Keratinocyte (primary cell): ENCODE measurements at regions not wholly inside any gene's neighbourhood (a gene's known extent, or its start where the extent isn't known, plus 50 kb on each side); places are given as distances from the start of the nearest gene placed in this dataset.

Experiments
- DNase-seq: peaks from one replicate; pipeline ENCODE4 v3.0.0-alpha.2; 2011; ENCODE audit warnings: low read depth, missing footprints, low spot score
- FAIRE-seq: peaks from 2 replicates; lab custom pipeline; 2011; peaks lifted over from hg19 to GRCh38; lab: Jason Lieb, UNC
- H2AFZ ChIP-seq: 2 replicates; pipeline ENCODE4 v1.6.0; 2012; ENCODE audit warnings: low read length, control low read depth, inconsistent platforms; ENCODE audit not compliant: control insufficient read depth
- H3K27ac ChIP-seq: 2 replicates; pipeline ENCODE4 v1.5.1; 2011; ENCODE audit warnings: low read length; ENCODE audit not compliant: control insufficient read depth, insufficient read depth
- H3K27me3 ChIP-seq: 3 replicates; pipeline ENCODE4 v1.6.0; 2011; ENCODE audit warnings: low read length; ENCODE audit not compliant: control insufficient read depth, insufficient read depth; ENCODE audit errors: extremely low read depth
- H3K36me3 ChIP-seq, 2 experiments: 2 replicates in 1 of 2; 3 replicates in 1 of 2; pipeline ENCODE4 v1.5.1; 2011; ENCODE audit warnings: low read length in 2 of 2, mild to moderate bottlenecking in 1 of 2; ENCODE audit not compliant: control insufficient read depth in 2 of 2, insufficient read depth in 2 of 2; ENCODE audit errors: extremely low read depth in 1 of 2
- H3K4me1 ChIP-seq: 3 replicates; pipeline ENCODE4 v1.5.1; 2011; ENCODE audit warnings: low read length; ENCODE audit not compliant: control insufficient read depth, insufficient read depth; ENCODE audit errors: extremely low read depth
- H3K4me2 ChIP-seq: 3 replicates; pipeline ENCODE4 v1.6.0; 2011; ENCODE audit warnings: low read depth, low read length; ENCODE audit not compliant: control insufficient read depth, insufficient read depth; ENCODE audit errors: extremely low read depth
- H3K4me3 ChIP-seq, 3 experiments: fragments of 200-600 bp in 1 of 3; sonication (generic) in 1 of 3; 2 replicates in 2 of 3; 3 replicates in 1 of 3; pipeline ENCODE4 v1.5.1; 2011 to 2016; ENCODE audit warnings: low read length in 3 of 3, mild to moderate bottlenecking in 3 of 3, control low read depth in 2 of 3, inconsistent platforms in 1 of 3, low read depth in 1 of 3, mixed read lengths in 1 of 3, mixed run types in 1 of 3, moderate library complexity in 1 of 3; ENCODE audit not compliant: control insufficient read depth in 2 of 3, insufficient read depth in 2 of 3; ENCODE audit errors: extremely low read depth in 1 of 3
- H3K79me2 ChIP-seq: 2 replicates; pipeline ENCODE4 v1.6.0; 2012; ENCODE audit warnings: low read length; ENCODE audit not compliant: control insufficient read depth, insufficient read depth
- H3K9ac ChIP-seq: 3 replicates; pipeline ENCODE4 v1.6.0; 2011; ENCODE audit warnings: low read length; ENCODE audit not compliant: control insufficient read depth, insufficient read depth; ENCODE audit errors: extremely low read depth
- H3K9me1 ChIP-seq: 3 replicates; pipeline ENCODE4 v1.6.0; 2011; ENCODE audit warnings: low read length; ENCODE audit not compliant: control insufficient read depth, insufficient read depth; ENCODE audit errors: extremely low read depth
- H3K9me3 ChIP-seq: 2 replicates; pipeline ENCODE4 v1.5.1; 2012; ENCODE audit warnings: low read depth, low read length; ENCODE audit not compliant: control insufficient read depth
- H4K20me1 ChIP-seq: 3 replicates; pipeline ENCODE4 v1.6.0; 2011; ENCODE audit warnings: low read length; ENCODE audit not compliant: control insufficient read depth, insufficient read depth; ENCODE audit errors: extremely low read depth
- EZH2 ChIP-seq: IDR thresholded peaks from one replicate; pipeline ENCODE4 v1.6.1; 2012; ENCODE audit warnings: inconsistent platforms, mild to moderate bottlenecking, low read length, moderate library complexity
- dilution Hi-C: fragments of 300-500 bp; cut with MboI; formaldehyde crosslinking; loops from one replicate; pipeline ENCODE4 v1.7.0; 2020; ENCODE audit warnings: low sequenced_read_pairs; ENCODE audit not compliant: extremely low pct_ligation_motif_present
- TF ChIP-seq, protein P1 (sequence below), 3 experiments: IDR thresholded peaks in 1 of 3; conservative IDR thresholded peaks in 1 of 3; optimal IDR thresholded peaks in 1 of 3; 2 replicates in 2 of 3; 3 replicates in 1 of 3; pipeline versions ENCODE3 to v1.5.1; 2011; ENCODE audit warnings: low read length in 3 of 3, mild to moderate bottlenecking in 3 of 3, moderate library complexity in 2 of 3, control low read depth in 1 of 3, inconsistent platforms in 1 of 3; ENCODE audit not compliant: insufficient read depth in 2 of 3; ENCODE audit errors: extremely low read depth in 1 of 3

DNA sequence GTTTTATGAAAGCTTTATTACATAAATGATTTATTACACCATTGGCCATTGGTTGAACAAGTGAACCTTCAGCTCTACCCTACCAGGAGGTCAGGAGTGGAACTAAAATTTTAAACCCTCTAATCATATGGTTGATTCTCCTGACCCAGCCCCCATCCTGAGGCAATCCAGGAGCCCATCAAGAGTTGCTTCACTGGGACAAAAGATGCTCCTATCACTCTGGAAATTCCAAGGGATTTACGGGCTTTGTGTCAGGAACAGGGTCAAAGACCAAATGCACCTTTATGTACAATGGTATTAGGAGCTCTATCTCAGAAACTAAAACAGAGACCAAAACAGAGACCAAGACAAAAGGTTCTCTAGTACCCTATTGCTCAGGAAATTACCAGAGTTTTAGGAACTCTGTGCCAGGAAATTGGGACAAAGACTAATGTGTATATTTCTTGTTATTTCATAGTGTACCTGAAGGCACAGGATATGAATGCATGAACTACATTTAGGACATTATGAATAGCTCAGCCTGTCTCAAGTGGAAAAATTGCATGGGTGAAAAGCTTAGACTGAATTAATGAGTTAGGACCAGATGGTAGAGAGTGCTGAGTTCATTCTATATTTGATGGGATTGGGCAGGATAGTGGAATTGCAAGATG lies 171.7 kb upstream of the FLRT2 start:
- no peak overlapping the region for H3K4me3 ChIP-seq
- H3K36me3 ChIP-seq = no peaks in the 10 kb centered on the region
- H3K27ac ChIP-seq = no peak overlapping the region
- TF ChIP-seq EZH2 = no peak
- TF ChIP-seq, protein P1, sequence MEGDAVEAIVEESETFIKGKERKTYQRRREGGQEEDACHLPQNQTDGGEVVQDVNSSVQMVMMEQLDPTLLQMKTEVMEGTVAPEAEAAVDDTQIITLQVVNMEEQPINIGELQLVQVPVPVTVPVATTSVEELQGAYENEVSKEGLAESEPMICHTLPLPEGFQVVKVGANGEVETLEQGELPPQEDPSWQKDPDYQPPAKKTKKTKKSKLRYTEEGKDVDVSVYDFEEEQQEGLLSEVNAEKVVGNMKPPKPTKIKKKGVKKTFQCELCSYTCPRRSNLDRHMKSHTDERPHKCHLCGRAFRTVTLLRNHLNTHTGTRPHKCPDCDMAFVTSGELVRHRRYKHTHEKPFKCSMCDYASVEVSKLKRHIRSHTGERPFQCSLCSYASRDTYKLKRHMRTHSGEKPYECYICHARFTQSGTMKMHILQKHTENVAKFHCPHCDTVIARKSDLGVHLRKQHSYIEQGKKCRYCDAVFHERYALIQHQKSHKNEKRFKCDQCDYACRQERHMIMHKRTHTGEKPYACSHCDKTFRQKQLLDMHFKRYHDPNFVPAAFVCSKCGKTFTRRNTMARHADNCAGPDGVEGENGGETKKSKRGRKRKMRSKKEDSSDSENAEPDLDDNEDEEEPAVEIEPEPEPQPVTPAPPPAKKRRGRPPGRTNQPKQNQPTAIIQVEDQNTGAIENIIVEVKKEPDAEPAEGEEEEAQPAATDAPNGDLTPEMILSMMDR (optimal IDR thresholded peaks at IDR 0.05 in 1 of 3, IDR thresholded peaks at IDR 0.05 in 1 of 3, conservative IDR thresholded peaks at IDR 0.05 in 1 of 3; ENCODE audit: extremely low read depth in 1 of 3, insufficient read depth in 2 of 3, low read length in 3 of 3) = no peak
- DNase-seq = no peak
- no peaks in the 10 kb centered on the region for H4K20me1 ChIP-seq
- dilution Hi-C loops = no loop called here
- H3K9me3 ChIP-seq = no peaks in the 10 kb centered on the region
- H3K9me1 ChIP-seq = no peaks in the 10 kb centered on the region
- FAIRE-seq = no peak
- no peak overlapping the region for H3K4me2 ChIP-seq
- no peak overlapping the region for H3K9ac ChIP-seq
- no peak overlapping the region for H2AFZ ChIP-seq
- no peaks in the 10 kb centered on the region for H3K79me2 ChIP-seq
- no peaks in the 10 kb centered on the region for H3K27me3 ChIP-seq
- no peaks in the 10 kb centered on the region for H3K4me1 ChIP-seq

- TF ChIP-seq, protein P1 (optimal IDR thresholded peaks at IDR 0.05 in 1 of 3, IDR thresholded peaks at IDR 0.05 in 1 of 3, conservative IDR thresholded peaks at IDR 0.05 in 1 of 3; ENCODE audit: extremely low read depth in 1 of 3, insufficient read depth in 2 of 3, low read length in 3 of 3) = no peak
- no peak for TF ChIP-seq EZH2
- Histone ChIP-seq H4K20me1 (no peaks in the 10 kb centered on the region), H3K4me2 (no peak overlapping the region), H2AFZ (peak overlapping the region; percentile 16), H3K9me1 (no peaks in the 10 kb centered on the region), H3K4me3 (no peak overlapping the region), H3K36me3 (no peaks in the 10 kb centered on the region), H3K9ac (no peak overlapping the region), H3K27me3 (no peaks in the 10 kb centered on the region), H3K27ac (no peak overlapping the region), H3K4me1 (no peaks in the 10 kb centered on the region), H3K79me2 (no peaks in the 10 kb centered on the region), H3K9me3 (no peaks in the 10 kb centered on the region)
- DNase-seq = no peak
- no peak for FAIRE-seq
- dilution Hi-C loops = no loop called here
Measured at GRCh38 chr14:85359505-85359904, 170.4 kb upstream of the FLRT2 start.
